WTC11 (cell line): ENCODE measurements at regions not wholly inside any gene's neighbourhood (a gene's known extent, or its start where the extent isn't known, plus 50 kb on each side); places are given as distances from the start of the nearest gene placed in this dataset.

ENCODE experiments used
- CREB1 ChIP-seq: sonication (generic); formaldehyde crosslinking; IDR thresholded peaks from 2 replicates; pipeline ENCODE4 v1.8.0; 2023; ENCODE audit warnings: mild to moderate bottlenecking, missing genetic modification reagents
- CREM ChIP-seq: sonication (generic); formaldehyde crosslinking; IDR thresholded peaks from 2 replicates; pipeline ENCODE4 v1.8.1; 2022; ENCODE audit warnings: mild to moderate bottlenecking, missing genetic modification reagents, moderate library complexity
- SMAD3 ChIP-seq: sonication (generic); formaldehyde crosslinking; IDR thresholded peaks from 2 replicates; pipeline ENCODE4 v1.8.0; 2022; ENCODE audit warnings: missing genetic modification reagents, mild to moderate bottlenecking, borderline replicate concordance
- ZNF263 ChIP-seq: sonication (generic); formaldehyde crosslinking; IDR thresholded peaks from 2 replicates; pipeline ENCODE4 v1.8.1; 2022; ENCODE audit warnings: low read depth, mild to moderate bottlenecking, moderate library complexity, missing genetic modification reagents
- TF ChIP-seq, protein P1 (sequence below): fragments of 200-600 bp; IDR thresholded peaks from 2 replicates; pipeline ENCODE4 v1.8.0; 2022; ENCODE audit warnings: antibody characterized with exemption
- TF ChIP-seq, protein P2 (sequence below): sonication (generic); formaldehyde crosslinking; IDR thresholded peaks from 2 replicates; pipeline ENCODE4 v1.8.1; 2023; ENCODE audit warnings: mild to moderate bottlenecking, missing genetic modification reagents
- TF ChIP-seq, protein P3 (sequence below): sonication (generic); formaldehyde crosslinking; IDR thresholded peaks from 2 replicates; pipeline ENCODE4 v1.8.0; 2022; ENCODE audit warnings: mild to moderate bottlenecking, missing genetic modification reagents
- TF ChIP-seq, protein P4 (sequence below): sonication (generic); formaldehyde crosslinking; IDR thresholded peaks from 2 replicates; pipeline ENCODE4 v1.8.1; 2022; ENCODE audit warnings: mild to moderate bottlenecking, moderate library complexity, missing genetic modification reagents
- TF ChIP-seq, protein P5 (sequence below): sonication (generic); formaldehyde crosslinking; IDR thresholded peaks from 2 replicates; pipeline ENCODE4 v1.8.1; 2022; ENCODE audit warnings: low read depth, mild to moderate bottlenecking, moderate library complexity, missing genetic modification reagents, borderline replicate concordance

DNA sequence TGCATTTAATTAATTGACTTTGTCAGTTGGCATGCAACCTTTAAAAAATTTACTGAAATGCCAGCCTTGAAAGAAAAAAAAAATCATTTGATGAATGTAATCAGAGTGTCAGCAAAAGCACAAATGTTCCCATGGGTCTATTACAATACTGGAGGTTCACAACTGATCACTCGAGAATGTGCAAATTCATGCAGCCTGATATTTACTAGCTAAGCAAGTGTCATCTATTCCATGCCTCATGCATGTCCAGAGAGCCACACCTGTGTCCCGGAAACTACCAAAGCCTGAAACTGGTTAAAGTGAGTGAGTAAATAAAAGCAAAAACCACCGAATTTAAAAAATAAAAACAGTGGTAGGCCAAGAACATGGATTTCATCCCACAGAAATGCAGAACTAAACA lies 415.3 kb upstream of the ID2 start:
- TF ChIP-seq, protein P1, sequence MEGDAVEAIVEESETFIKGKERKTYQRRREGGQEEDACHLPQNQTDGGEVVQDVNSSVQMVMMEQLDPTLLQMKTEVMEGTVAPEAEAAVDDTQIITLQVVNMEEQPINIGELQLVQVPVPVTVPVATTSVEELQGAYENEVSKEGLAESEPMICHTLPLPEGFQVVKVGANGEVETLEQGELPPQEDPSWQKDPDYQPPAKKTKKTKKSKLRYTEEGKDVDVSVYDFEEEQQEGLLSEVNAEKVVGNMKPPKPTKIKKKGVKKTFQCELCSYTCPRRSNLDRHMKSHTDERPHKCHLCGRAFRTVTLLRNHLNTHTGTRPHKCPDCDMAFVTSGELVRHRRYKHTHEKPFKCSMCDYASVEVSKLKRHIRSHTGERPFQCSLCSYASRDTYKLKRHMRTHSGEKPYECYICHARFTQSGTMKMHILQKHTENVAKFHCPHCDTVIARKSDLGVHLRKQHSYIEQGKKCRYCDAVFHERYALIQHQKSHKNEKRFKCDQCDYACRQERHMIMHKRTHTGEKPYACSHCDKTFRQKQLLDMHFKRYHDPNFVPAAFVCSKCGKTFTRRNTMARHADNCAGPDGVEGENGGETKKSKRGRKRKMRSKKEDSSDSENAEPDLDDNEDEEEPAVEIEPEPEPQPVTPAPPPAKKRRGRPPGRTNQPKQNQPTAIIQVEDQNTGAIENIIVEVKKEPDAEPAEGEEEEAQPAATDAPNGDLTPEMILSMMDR: no peak
- no peak for TF ChIP-seq CREB1 (CRISPR knock-in tag)
- TF ChIP-seq ZNF263 (CRISPR knock-in tag): no peak
- TF ChIP-seq, protein P2, sequence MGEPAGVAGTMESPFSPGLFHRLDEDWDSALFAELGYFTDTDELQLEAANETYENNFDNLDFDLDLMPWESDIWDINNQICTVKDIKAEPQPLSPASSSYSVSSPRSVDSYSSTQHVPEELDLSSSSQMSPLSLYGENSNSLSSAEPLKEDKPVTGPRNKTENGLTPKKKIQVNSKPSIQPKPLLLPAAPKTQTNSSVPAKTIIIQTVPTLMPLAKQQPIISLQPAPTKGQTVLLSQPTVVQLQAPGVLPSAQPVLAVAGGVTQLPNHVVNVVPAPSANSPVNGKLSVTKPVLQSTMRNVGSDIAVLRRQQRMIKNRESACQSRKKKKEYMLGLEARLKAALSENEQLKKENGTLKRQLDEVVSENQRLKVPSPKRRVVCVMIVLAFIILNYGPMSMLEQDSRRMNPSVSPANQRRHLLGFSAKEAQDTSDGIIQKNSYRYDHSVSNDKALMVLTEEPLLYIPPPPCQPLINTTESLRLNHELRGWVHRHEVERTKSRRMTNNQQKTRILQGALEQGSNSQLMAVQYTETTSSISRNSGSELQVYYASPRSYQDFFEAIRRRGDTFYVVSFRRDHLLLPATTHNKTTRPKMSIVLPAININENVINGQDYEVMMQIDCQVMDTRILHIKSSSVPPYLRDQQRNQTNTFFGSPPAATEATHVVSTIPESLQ (CRISPR knock-in tag): no peak
- TF ChIP-seq, protein P3, sequence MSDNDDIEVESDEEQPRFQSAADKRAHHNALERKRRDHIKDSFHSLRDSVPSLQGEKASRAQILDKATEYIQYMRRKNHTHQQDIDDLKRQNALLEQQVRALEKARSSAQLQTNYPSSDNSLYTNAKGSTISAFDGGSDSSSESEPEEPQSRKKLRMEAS (CRISPR knock-in tag): no peak
- TF ChIP-seq SMAD3 (CRISPR knock-in tag): no peak
- no peak for TF ChIP-seq CREM
- TF ChIP-seq, protein P4, sequence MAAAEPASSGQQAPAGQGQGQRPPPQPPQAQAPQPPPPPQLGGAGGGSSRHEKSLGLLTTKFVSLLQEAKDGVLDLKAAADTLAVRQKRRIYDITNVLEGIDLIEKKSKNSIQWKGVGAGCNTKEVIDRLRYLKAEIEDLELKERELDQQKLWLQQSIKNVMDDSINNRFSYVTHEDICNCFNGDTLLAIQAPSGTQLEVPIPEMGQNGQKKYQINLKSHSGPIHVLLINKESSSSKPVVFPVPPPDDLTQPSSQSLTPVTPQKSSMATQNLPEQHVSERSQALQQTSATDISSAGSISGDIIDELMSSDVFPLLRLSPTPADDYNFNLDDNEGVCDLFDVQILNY (CRISPR knock-in tag): no peak
- TF ChIP-seq, protein P5, sequence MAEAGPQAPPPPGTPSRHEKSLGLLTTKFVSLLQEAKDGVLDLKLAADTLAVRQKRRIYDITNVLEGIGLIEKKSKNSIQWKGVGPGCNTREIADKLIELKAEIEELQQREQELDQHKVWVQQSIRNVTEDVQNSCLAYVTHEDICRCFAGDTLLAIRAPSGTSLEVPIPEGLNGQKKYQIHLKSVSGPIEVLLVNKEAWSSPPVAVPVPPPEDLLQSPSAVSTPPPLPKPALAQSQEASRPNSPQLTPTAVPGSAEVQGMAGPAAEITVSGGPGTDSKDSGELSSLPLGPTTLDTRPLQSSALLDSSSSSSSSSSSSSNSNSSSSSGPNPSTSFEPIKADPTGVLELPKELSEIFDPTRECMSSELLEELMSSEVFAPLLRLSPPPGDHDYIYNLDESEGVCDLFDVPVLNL (CRISPR knock-in tag): no peak
